H9 (cell line): ENCODE measurements at regions not wholly inside any gene's neighbourhood (a gene's known extent, or its start where the extent isn't known, plus 50 kb on each side); places are given as distances from the start of the nearest gene placed in this dataset.

Source experiments
- DNase-seq: peaks from one replicate; pipeline ENCODE4 v3.0.0-alpha.2; 2017
- H2AFZ ChIP-seq: one replicate; pipeline ENCODE4 v1.6.1; 2013; ENCODE audit warnings: mild to moderate bottlenecking, low read length, control low read depth, moderate library complexity
- H2AK5ac ChIP-seq: 2 replicates; pipeline ENCODE4 v1.6.1; 2013; ENCODE audit warnings: low read length, control low read depth, mixed read lengths; ENCODE audit not compliant: insufficient read length
- H2BK120ac ChIP-seq: one replicate; pipeline ENCODE4 v1.6.1; 2013; ENCODE audit warnings: low read depth, mild to moderate bottlenecking, low read length, control low read depth, inconsistent platforms; ENCODE audit not compliant: poor library complexity, severe bottlenecking
- H2BK12ac ChIP-seq: 2 replicates; pipeline ENCODE4 v1.6.1; 2013; ENCODE audit warnings: low read length, control low read depth, mixed read lengths, low read depth; ENCODE audit not compliant: insufficient read length
- H2BK15ac ChIP-seq: 2 replicates; pipeline ENCODE4 v1.6.1; 2013; ENCODE audit warnings: low read depth, low read length, control low read depth
- H2BK20ac ChIP-seq: one replicate; pipeline ENCODE4 v1.6.1; 2013; ENCODE audit warnings: low read depth, mild to moderate bottlenecking, low read length, control low read depth, inconsistent platforms; ENCODE audit not compliant: poor library complexity, severe bottlenecking
- H2BK5ac ChIP-seq: 2 replicates; pipeline ENCODE4 v1.6.1; 2013; ENCODE audit warnings: low read length, control low read depth, mixed read lengths; ENCODE audit not compliant: insufficient read length
- H3K14ac ChIP-seq: 2 replicates; pipeline ENCODE4 v1.6.1; 2013; ENCODE audit warnings: low read length, control low read depth; ENCODE audit not compliant: insufficient read depth
- H3K18ac ChIP-seq: 2 replicates; pipeline ENCODE4 v1.6.1; 2013; ENCODE audit warnings: low read depth, mild to moderate bottlenecking, mixed read lengths, low read length, control low read depth; ENCODE audit not compliant: insufficient read length
- H3K23ac ChIP-seq: 2 replicates; pipeline ENCODE4 v1.6.1; 2013; ENCODE audit warnings: low read length, control low read depth, mixed read lengths, low read depth; ENCODE audit not compliant: insufficient read length
- H3K23me2 ChIP-seq: 2 replicates; pipeline ENCODE4 v1.6.1; 2013; ENCODE audit warnings: low read depth, mild to moderate bottlenecking, mixed read lengths, low read length, control low read depth; ENCODE audit not compliant: insufficient read length, poor library complexity, severe bottlenecking
- H3K27ac ChIP-seq: 2 replicates; pipeline ENCODE4 v1.5.1; 2013; ENCODE audit warnings: low read length, control low read depth, mixed read lengths, low read depth; ENCODE audit not compliant: insufficient read length
- H3K27me3 ChIP-seq: 2 replicates; pipeline ENCODE4 v1.6.1; 2013; ENCODE audit warnings: low read length, control low read depth, inconsistent platforms; ENCODE audit not compliant: insufficient read depth
- H3K4ac ChIP-seq: 2 replicates; pipeline ENCODE4 v1.6.1; 2013; ENCODE audit warnings: low read depth, mild to moderate bottlenecking, control low read depth, inconsistent platforms, low read length, moderate library complexity
- H3K4me1 ChIP-seq: 2 replicates; pipeline ENCODE4 v1.6.1; 2013; ENCODE audit warnings: low read length, control low read depth, inconsistent platforms; ENCODE audit not compliant: insufficient read depth
- H3K4me2 ChIP-seq: 2 replicates; pipeline ENCODE4 v1.6.1; 2013; ENCODE audit warnings: low read length, control low read depth, mixed read lengths; ENCODE audit not compliant: insufficient read length, insufficient read depth
- H3K56ac ChIP-seq: 2 replicates; pipeline ENCODE4 v1.6.1; 2013; ENCODE audit warnings: low read depth, mild to moderate bottlenecking, mixed read lengths, low read length, control low read depth; ENCODE audit not compliant: insufficient read length
- H3K79me1 ChIP-seq: 2 replicates; pipeline ENCODE4 v1.6.1; 2013; ENCODE audit warnings: low read depth, mild to moderate bottlenecking, moderate library complexity, low read length, control low read depth, inconsistent platforms; ENCODE audit not compliant: insufficient read depth, poor library complexity, severe bottlenecking
- H3K79me2 ChIP-seq: 2 replicates; pipeline ENCODE4 v1.6.1; 2013; ENCODE audit warnings: low read length, control low read depth, inconsistent platforms; ENCODE audit not compliant: insufficient read depth
- H3K9ac ChIP-seq: 2 replicates; pipeline ENCODE4 v1.6.1; 2013; ENCODE audit warnings: low read length, control low read depth, mixed read lengths; ENCODE audit not compliant: insufficient read length; ENCODE audit errors: extremely low read depth
- H3K9me3 ChIP-seq: one replicate; pipeline ENCODE4 v1.6.1; 2013; ENCODE audit warnings: low read depth, low read length, inconsistent platforms; ENCODE audit not compliant: control insufficient read depth
- H3T11ph ChIP-seq: one replicate; pipeline ENCODE4 v1.6.1; 2013; ENCODE audit warnings: mild to moderate bottlenecking, low read length, control low read depth, inconsistent platforms
- H4K20me1 ChIP-seq: one replicate; pipeline ENCODE4 v1.6.1; 2013; ENCODE audit not compliant: control insufficient read depth, insufficient read length, insufficient read depth
- H4K5ac ChIP-seq: 2 replicates; pipeline ENCODE4 v1.6.1; 2013; ENCODE audit warnings: low read depth, mild to moderate bottlenecking, mixed read lengths, low read length, control low read depth; ENCODE audit not compliant: insufficient read length
- H4K8ac ChIP-seq: replicated peaks from 2 replicates; pipeline ENCODE4 v1.6.1; 2013; ENCODE audit warnings: low read length, control low read depth, mixed read lengths, low read depth; ENCODE audit not compliant: insufficient read length
- H4K91ac ChIP-seq: 2 replicates; pipeline ENCODE4 v1.6.1; 2013; ENCODE audit warnings: low read depth, mild to moderate bottlenecking, moderate library complexity, mixed read lengths, low read length, control low read depth; ENCODE audit not compliant: insufficient read length
- H3K27ac Mint-ChIP-seq, 3 experiments: 2 replicates in 2 of 3; 3 replicates in 1 of 3; pipeline ENCODE4 v1.8.0; 2020 to 2021; ENCODE audit warnings: mixed read lengths in 3 of 3, mild to moderate bottlenecking in 1 of 3, moderate library complexity in 1 of 3
- H3K27me3 Mint-ChIP-seq: 2 replicates; pipeline ENCODE4 v1.8.0; 2021; ENCODE audit warnings: low read depth, mild to moderate bottlenecking, moderate library complexity, mixed read lengths
- H3K36me3 Mint-ChIP-seq, 3 experiments: 2 replicates in 2 of 3; 3 replicates in 1 of 3; pipeline ENCODE4 v1.8.0; 2020 to 2021; ENCODE audit warnings: low read depth in 3 of 3, mixed read lengths in 3 of 3; ENCODE audit not compliant: insufficient read depth in 1 of 3
- H3K4me1 Mint-ChIP-seq, 2 experiments: 2 replicates each; pipeline ENCODE4 v1.8.0; 2020; ENCODE audit warnings: mixed read lengths in 2 of 2
- H3K4me3 Mint-ChIP-seq, 2 experiments: 2 replicates in 1 of 2; 3 replicates in 1 of 2; pipeline ENCODE4 v1.8.0; 2020 to 2021; ENCODE audit warnings: mild to moderate bottlenecking in 2 of 2, mixed read lengths in 2 of 2, moderate library complexity in 1 of 2
- H3K9me3 Mint-ChIP-seq, 2 experiments: 2 replicates in 1 of 2; 3 replicates in 1 of 2; pipeline ENCODE4 v1.8.0; 2020; ENCODE audit warnings: mild to moderate bottlenecking in 2 of 2, mixed read lengths in 2 of 2, moderate library complexity in 1 of 2
- WGBS: extraction: QIAGEN DNeasy Blood & Tissue Kit; methylation state at CpG from one replicate; pipeline ENCODE4 v1.1.7; 2013; ENCODE audit warnings: missing lambda C conversion rate, low lambda C conversion rate, mixed read lengths; ENCODE audit not compliant: insufficient read length; ENCODE audit errors: extremely low coverage; 5-methylcytosine and 5-hydroxymethylcytosine counted together
- TF ChIP-seq, protein P1 (sequence below): fragments of 200-600 bp; sonication (generic); conservative IDR thresholded peaks from 3 replicates; pipeline ENCODE4 v1.8.0; 2021; ENCODE audit warnings: antibody characterized with exemption, mild to moderate bottlenecking

DNA sequence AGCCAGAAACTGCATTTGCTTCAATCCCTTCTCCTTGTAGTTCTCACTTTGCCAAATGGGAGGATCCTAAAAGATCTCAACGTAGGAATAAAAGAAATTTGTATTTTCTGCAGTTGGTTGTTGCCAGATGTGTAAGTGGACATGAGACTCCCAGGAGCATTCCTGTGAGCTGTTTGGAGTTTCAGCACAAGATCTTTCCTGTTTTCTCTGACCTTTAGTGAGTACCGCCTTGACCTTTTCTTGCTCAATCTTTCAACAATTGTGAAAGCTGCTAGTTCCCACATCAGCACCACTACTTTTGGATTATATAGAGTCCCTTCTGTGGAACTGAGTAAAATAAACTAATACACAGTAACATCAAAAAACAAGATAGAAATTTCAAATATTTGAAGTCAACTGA, 683.8 kb upstream of the PABPC4L start:
- H4K20me1 ChIP-seq = no peaks in the 10 kb centered on the region
- H2AK5ac ChIP-seq = no peak overlapping the region
- no peak overlapping the region for H3K9ac ChIP-seq
- H3K79me1 ChIP-seq = no peaks in the 10 kb centered on the region
- H2BK12ac ChIP-seq = no peak overlapping the region
- H3K27ac ChIP-seq = no peak overlapping the region
- H2AFZ ChIP-seq = peak overlapping the region; percentile 23
- H3K9me3 ChIP-seq = no peaks in the 10 kb centered on the region
- no peak overlapping the region for H3K56ac ChIP-seq
- no peaks in the 10 kb centered on the region for H3K4me1 Mint-ChIP-seq
- no peaks in the 10 kb centered on the region for H3K23me2 ChIP-seq
- H3K4ac ChIP-seq = no peak overlapping the region
- no peak overlapping the region for H2BK120ac ChIP-seq
- no peak overlapping the region for H2BK5ac ChIP-seq
- H3K4me3 Mint-ChIP-seq = no peak overlapping the region
- no peak overlapping the region for H2BK15ac ChIP-seq
- no peaks in the 10 kb centered on the region for H3K36me3 Mint-ChIP-seq
- no peaks in the 10 kb centered on the region for H3K79me2 ChIP-seq
- no peak overlapping the region for H3K23ac ChIP-seq
- H3K4me2 ChIP-seq = no peak overlapping the region
- DNase-seq = no peak
- H3K27ac Mint-ChIP-seq = no peak overlapping the region
- no peaks in the 10 kb centered on the region for H3K4me1 ChIP-seq
- no peak overlapping the region for H4K8ac ChIP-seq
- no peak overlapping the region for H4K5ac ChIP-seq
- no CpG with 5 or more reads among the region's 2 CpGs for WGBS
- TF ChIP-seq, protein P1, sequence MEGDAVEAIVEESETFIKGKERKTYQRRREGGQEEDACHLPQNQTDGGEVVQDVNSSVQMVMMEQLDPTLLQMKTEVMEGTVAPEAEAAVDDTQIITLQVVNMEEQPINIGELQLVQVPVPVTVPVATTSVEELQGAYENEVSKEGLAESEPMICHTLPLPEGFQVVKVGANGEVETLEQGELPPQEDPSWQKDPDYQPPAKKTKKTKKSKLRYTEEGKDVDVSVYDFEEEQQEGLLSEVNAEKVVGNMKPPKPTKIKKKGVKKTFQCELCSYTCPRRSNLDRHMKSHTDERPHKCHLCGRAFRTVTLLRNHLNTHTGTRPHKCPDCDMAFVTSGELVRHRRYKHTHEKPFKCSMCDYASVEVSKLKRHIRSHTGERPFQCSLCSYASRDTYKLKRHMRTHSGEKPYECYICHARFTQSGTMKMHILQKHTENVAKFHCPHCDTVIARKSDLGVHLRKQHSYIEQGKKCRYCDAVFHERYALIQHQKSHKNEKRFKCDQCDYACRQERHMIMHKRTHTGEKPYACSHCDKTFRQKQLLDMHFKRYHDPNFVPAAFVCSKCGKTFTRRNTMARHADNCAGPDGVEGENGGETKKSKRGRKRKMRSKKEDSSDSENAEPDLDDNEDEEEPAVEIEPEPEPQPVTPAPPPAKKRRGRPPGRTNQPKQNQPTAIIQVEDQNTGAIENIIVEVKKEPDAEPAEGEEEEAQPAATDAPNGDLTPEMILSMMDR = no peak
- no peak overlapping the region for H4K91ac ChIP-seq
- no peak overlapping the region for H3K18ac ChIP-seq
- H3K27me3 Mint-ChIP-seq = no peaks in the 10 kb centered on the region
- no peak overlapping the region for H3T11ph ChIP-seq
- no peak overlapping the region for H2BK20ac ChIP-seq
- no peaks in the 10 kb centered on the region for H3K27me3 ChIP-seq
- no peak overlapping the region for H3K14ac ChIP-seq
- H3K9me3 Mint-ChIP-seq = no peaks in the 10 kb centered on the region
